Upper lobe of left lung (tissue), 6 donors: ENCODE measurements at regions not wholly inside any gene's neighbourhood (a gene's known extent, or its start where the extent isn't known, plus 50 kb on each side); places are given as distances from the start of the nearest gene placed in this dataset.

Source experiments
- ATAC-seq, 2 donors: fragments of 200-7000 bp; cut with Tn5 transposase; one replicate each; pipeline ENCODE4 v1.9.1; 2022; ENCODE audit warnings: mild to moderate bottlenecking in 2 of 2, moderate library complexity in 2 of 2; ENCODE audit not compliant: low FRiP score in 2 of 2
- DNase-seq, 2 donors: peaks; one replicate each; pipeline ENCODE4 v3.0.0-alpha.2; 2019 to 2020
- H3K27ac ChIP-seq, 4 donors: fragments of 200-600 bp; sonication (generic); one replicate each; pipeline ENCODE4 v1.5.1; 2016 to 2019
- H3K27me3 ChIP-seq, 4 donors: fragments of 200-600 bp; sonication (generic); one replicate each; pipeline ENCODE4 v1.5.1; 2017 to 2019
- H3K36me3 ChIP-seq, 4 donors: fragments of 200-600 bp; sonication (generic); one replicate each; pipeline ENCODE4 v1.5.1; 2016 to 2019
- H3K4me1 ChIP-seq, 4 donors: fragments of 200-600 bp; sonication (generic); one replicate each; pipeline ENCODE4 v1.5.1; 2018 to 2019
- H3K4me3 ChIP-seq, 4 donors: fragments of 200-600 bp; sonication (generic); one replicate each; pipeline ENCODE4 v1.5.1; 2017 to 2019; ENCODE audit warnings: mild to moderate bottlenecking in 2 of 4, moderate library complexity in 1 of 4
- H3K9me3 ChIP-seq, 4 donors: fragments of 200-600 bp; sonication (generic); one replicate each; pipeline ENCODE4 v1.5.1; 2018 to 2019
- EP300 ChIP-seq, 4 donors: sonication (generic); formaldehyde crosslinking; IDR thresholded peaks; one replicate each; pipeline ENCODE4 v1.5.1; 2017; ENCODE audit warnings: antibody characterized with exemption in 4 of 4, control low read depth in 2 of 4
- POLR2A ChIP-seq, 4 donors: fragments of 450-650 bp; IDR thresholded peaks; one replicate each; pipeline ENCODE4 v1.5.1; 2016 to 2017; ENCODE audit warnings: antibody characterized with exemption in 4 of 4, mild to moderate bottlenecking in 2 of 4
- POLR2AphosphoS5 ChIP-seq, 2 donors: sonication (generic); formaldehyde crosslinking; IDR thresholded peaks; one replicate each; pipeline ENCODE4 v1.5.1; 2017; ENCODE audit warnings: antibody characterized with exemption in 2 of 2
- WGBS, 2 donors: methylation state at CpG; one replicate each; pipeline ENCODE4 v1.1.5; 2017 to 2018; 5-methylcytosine and 5-hydroxymethylcytosine counted together
- TF ChIP-seq, protein P1 (sequence below), 6 experiments: fragments of 450-650 bp in 4 of 6; fragments of 200-600 bp in 2 of 6; sonication (generic) in 2 of 6; IDR thresholded peaks; one replicate each; pipeline ENCODE4 v1.5.1; 2016 to 2019; ENCODE audit warnings: antibody characterized with exemption in 6 of 6
- donor health status: DM: no; HTN: no; CAD: no; lungs with moderate emphysema.
- donor health status: DM: no; HTN: yes; CAD: no; lungs with severe emphysema.

DNA sequence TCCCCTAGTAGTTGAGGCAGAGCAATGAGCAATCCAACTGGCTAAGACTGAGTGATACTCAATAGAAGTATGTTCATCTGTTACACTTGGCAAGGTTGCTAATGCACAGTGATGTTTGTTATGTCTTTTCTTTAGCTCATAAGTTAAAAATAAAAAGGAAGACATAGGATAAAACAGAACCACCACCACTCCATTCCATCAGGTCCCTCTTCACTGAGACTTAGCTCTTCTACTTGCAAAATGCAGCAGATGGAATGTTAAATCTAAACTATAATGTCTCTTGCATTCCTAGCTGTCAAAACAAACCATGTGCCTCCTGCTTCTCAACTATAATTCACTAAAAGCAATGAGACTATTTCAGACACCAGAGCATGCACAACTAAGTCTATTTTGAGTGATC, 265.6 kb upstream of the UBE2E2 start:
- no peak for ATAC-seq
- no peaks in the 10 kb centered on the region for H3K27me3 ChIP-seq
- no peak overlapping the region for H3K4me3 ChIP-seq
- no peaks in the 10 kb centered on the region for H3K36me3 ChIP-seq
- H3K27ac ChIP-seq = no peak overlapping the region
- TF ChIP-seq, protein P1, sequence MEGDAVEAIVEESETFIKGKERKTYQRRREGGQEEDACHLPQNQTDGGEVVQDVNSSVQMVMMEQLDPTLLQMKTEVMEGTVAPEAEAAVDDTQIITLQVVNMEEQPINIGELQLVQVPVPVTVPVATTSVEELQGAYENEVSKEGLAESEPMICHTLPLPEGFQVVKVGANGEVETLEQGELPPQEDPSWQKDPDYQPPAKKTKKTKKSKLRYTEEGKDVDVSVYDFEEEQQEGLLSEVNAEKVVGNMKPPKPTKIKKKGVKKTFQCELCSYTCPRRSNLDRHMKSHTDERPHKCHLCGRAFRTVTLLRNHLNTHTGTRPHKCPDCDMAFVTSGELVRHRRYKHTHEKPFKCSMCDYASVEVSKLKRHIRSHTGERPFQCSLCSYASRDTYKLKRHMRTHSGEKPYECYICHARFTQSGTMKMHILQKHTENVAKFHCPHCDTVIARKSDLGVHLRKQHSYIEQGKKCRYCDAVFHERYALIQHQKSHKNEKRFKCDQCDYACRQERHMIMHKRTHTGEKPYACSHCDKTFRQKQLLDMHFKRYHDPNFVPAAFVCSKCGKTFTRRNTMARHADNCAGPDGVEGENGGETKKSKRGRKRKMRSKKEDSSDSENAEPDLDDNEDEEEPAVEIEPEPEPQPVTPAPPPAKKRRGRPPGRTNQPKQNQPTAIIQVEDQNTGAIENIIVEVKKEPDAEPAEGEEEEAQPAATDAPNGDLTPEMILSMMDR (IDR thresholded peaks at IDR 0.05) = no peak
- no peak for TF ChIP-seq POLR2A (IDR thresholded peaks at IDR 0.05)
- TF ChIP-seq POLR2AphosphoS5 (IDR thresholded peaks at IDR 0.05) = no peak
- TF ChIP-seq EP300 (IDR thresholded peaks at IDR 0.05) = no peak
- DNase-seq = no peak
- H3K9me3 ChIP-seq = no peaks in the 10 kb centered on the region
- peaks cover 0 to 2% (median 0%) of the 10 kb centered on the region in 4 donors for H3K4me1 ChIP-seq

DNA sequence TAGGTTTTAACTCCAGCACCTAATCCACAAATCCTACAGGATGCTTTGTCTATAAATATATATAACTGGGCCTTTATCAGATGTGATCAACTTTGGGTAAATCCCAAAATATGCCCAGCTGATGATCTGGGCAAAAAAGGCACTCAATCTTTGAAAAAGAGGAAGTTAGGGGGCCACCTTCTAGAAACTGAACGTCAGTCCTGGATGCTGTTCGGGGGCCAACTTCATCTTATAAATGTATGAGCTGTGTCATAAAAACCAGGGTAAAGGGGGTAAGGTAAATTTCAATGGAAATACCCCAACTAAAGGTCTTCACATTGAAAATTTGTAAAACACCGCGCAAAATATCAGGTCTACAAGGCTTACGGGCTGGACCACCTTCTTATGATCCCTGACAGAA, 264.4 kb upstream of the UBE2E2 start:
- Histone ChIP-seq H3K9me3 (no peaks in the 10 kb centered on the region), H3K4me1 (peaks cover 0 to 2% (median 0%) of the 10 kb centered on the region in 4 donors), H3K27me3 (no peaks in the 10 kb centered on the region), H3K4me3 (no peak overlapping the region), H3K36me3 (no peaks in the 10 kb centered on the region), H3K27ac (no peak overlapping the region)
- WGBS, 2 donors = 91 to 95% methylated on average over 5 of the region's 5 CpGs
- DNase-seq = no peak
- no peak for ATAC-seq
- no peak for TF ChIP-seq POLR2AphosphoS5 (IDR thresholded peaks at IDR 0.05)
- TF ChIP-seq POLR2A (IDR thresholded peaks at IDR 0.05) = no peak
- TF ChIP-seq, protein P1 (IDR thresholded peaks at IDR 0.05) = no peak
- TF ChIP-seq EP300 (IDR thresholded peaks at IDR 0.05) = no peak

DNA sequence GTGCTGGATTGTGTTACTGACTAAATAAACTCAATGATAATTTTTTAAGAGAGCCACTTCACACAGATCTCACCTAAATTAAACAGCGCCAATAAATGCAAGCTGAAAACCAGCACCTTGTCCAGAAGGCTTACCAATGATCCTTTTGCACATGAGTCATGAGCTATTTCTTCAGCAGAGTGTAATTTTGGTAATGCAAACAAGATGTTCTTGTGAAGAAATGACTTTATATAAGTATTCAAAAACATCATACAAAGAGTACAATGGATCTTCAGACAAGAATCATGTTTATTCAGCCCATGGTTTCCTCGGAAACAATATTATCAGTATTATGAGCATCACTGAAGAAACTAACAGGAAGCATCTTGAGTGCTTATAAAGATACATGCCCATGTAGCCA, 263.8 kb upstream of the UBE2E2 start:
- Histone ChIP-seq H3K4me3 (no peak overlapping the region), H3K4me1 (peaks cover 0 to 2% (median 0%) of the 10 kb centered on the region in 4 donors), H3K27me3 (no peaks in the 10 kb centered on the region), H3K27ac (no peak overlapping the region), H3K9me3 (no peaks in the 10 kb centered on the region), H3K36me3 (no peaks in the 10 kb centered on the region)
- 48 to 60% methylated on average over 2 of the region's 2 CpGs for WGBS, 2 donors
- DNase-seq (no peak), ATAC-seq (peak in 1 of 2 donors; percentile 39)
- TF ChIP-seq, protein P1 (IDR thresholded peaks at IDR 0.05) = no peak
- TF ChIP-seq POLR2A (IDR thresholded peaks at IDR 0.05) = no peak
- no peak for TF ChIP-seq EP300 (IDR thresholded peaks at IDR 0.05)
- TF ChIP-seq POLR2AphosphoS5 (IDR thresholded peaks at IDR 0.05) = no peak

DNA sequence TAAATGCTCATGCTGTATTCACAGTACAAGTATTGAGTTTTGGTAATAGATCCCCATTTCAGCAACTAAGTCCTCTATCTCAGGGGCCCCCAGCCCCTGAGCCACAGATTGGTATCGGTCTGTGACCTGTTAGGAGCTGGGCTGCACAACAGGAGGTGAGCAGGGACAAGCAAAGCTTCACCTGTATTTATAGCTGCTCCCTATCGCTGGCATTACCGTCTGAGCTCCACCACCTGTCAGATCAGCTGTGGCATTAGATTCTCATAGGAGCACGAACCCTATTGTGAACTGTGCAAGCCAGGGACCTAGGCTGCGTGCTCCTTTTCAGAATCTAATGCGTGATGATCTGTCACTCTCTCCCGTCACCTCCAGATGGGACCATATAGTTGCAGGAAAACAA, 262.8 kb upstream of the UBE2E2 start:
- TF ChIP-seq, protein P1 (IDR thresholded peaks at IDR 0.05) = no peak
- TF ChIP-seq EP300 (IDR thresholded peaks at IDR 0.05) = no peak
- TF ChIP-seq POLR2A (IDR thresholded peaks at IDR 0.05) = no peak
- TF ChIP-seq POLR2AphosphoS5 (IDR thresholded peaks at IDR 0.05) = no peak
- H3K27me3 ChIP-seq = no peaks in the 10 kb centered on the region
- 75 to 88% methylated on average over 6 to 7 of the region's 7 CpGs for WGBS, 2 donors
- ATAC-seq = no peak
- peaks cover 0 to 2% (median 0%) of the 10 kb centered on the region in 4 donors for H3K4me1 ChIP-seq
- H3K9me3 ChIP-seq = no peaks in the 10 kb centered on the region
- no peak overlapping the region for H3K4me3 ChIP-seq
- no peak for DNase-seq
- H3K36me3 ChIP-seq = no peaks in the 10 kb centered on the region
- no peak overlapping the region for H3K27ac ChIP-seq

DNA sequence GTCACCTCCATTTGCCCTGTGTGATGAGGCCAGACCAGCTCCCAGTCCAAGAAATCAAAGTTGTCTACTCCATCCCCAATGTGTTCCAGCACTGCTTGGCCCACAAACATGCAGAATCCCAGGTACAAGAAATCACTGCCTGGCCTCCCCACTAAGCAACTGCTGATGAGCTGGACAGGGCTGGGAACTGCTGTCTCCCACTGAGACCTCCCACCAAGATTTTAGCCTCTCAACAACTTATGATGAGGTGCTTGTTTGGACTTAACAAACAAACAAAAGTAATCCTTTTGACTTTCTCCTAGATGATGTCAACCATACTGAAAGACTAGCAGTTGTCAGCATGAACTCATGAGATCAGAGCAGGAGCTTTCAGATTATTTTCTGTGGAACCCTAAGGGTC, 260.1 kb upstream of the UBE2E2 start:
- H3K9me3 ChIP-seq = no peaks in the 10 kb centered on the region
- DNase-seq = no peak
- no peak overlapping the region for H3K27ac ChIP-seq
- no peaks in the 10 kb centered on the region for H3K36me3 ChIP-seq
- no peak for TF ChIP-seq EP300 (IDR thresholded peaks at IDR 0.05)
- TF ChIP-seq POLR2AphosphoS5 (IDR thresholded peaks at IDR 0.05) = no peak
- TF ChIP-seq, protein P1 (IDR thresholded peaks at IDR 0.05) = no peak
- TF ChIP-seq POLR2A (IDR thresholded peaks at IDR 0.05) = no peak
- peaks cover 0 to 2% (median 0%) of the 10 kb centered on the region in 4 donors for H3K4me1 ChIP-seq
- no peak overlapping the region for H3K4me3 ChIP-seq
- no peaks in the 10 kb centered on the region for H3K27me3 ChIP-seq
- no peak for ATAC-seq
